GM19023 (cell line): ENCODE measurements at regions not wholly inside any gene's neighbourhood (a gene's known extent, or its start where the extent isn't known, plus 50 kb on each side); places are given as distances from the start of the nearest gene placed in this dataset.
A peak's percentile ranks its signal among the peaks of the same experiment; 100 is the strongest.

Source experiments
- ATAC-seq: cut with Tn5 transposase; IDR thresholded peaks from one replicate; pipeline ENCODE4 v1.9.1; 2021; ENCODE audit warnings: mild to moderate bottlenecking, moderate library complexity; ENCODE audit not compliant: unreplicated experiment

GRCh38 chr1:240014051-240014450 is 77.6 kb upstream of the FMN2 start:
- ATAC-seq: no peak

GRCh38 chr1:240018617-240019016 is 73.1 kb upstream of the FMN2 start:
- no peak for ATAC-seq

- no peak for ATAC-seq
Observed at GRCh38 chr1:240019524-240019923, 72.2 kb upstream of the FMN2 start.

GRCh38 chr1:240020871-240021270 is 70.8 kb upstream of the FMN2 start:
- ATAC-seq: no peak

GRCh38 chr1:240021709-240022108 is 70.0 kb upstream of the FMN2 start:
- no peak for ATAC-seq

- peak; percentile 78 for ATAC-seq
Observed at GRCh38 chr1:240027059-240027462, 64.6 kb upstream of the FMN2 start.

GRCh38 chr1:240029418-240029817 is 62.3 kb upstream of the FMN2 start:
- ATAC-seq: no peak

GRCh38 chr1:240030236-240030635 is 61.4 kb upstream of the FMN2 start:
- ATAC-seq: no peak

GRCh38 chr1:240031009-240031408 is 60.7 kb upstream of the FMN2 start:
- ATAC-seq: no peak

- ATAC-seq: no peak
Observed at GRCh38 chr1:240031414-240031813, 60.3 kb upstream of the FMN2 start.

- ATAC-seq: no peak
Observed at GRCh38 chr1:240033406-240033805, 58.3 kb upstream of the FMN2 start.

GRCh38 chr1:240036526-240036925 is 55.2 kb upstream of the FMN2 start:
- no peak for ATAC-seq
